B cell (primary cell): ENCODE measurements at regions not wholly inside any gene's neighbourhood (a gene's known extent, or its start where the extent isn't known, plus 50 kb on each side); places are given as distances from the start of the nearest gene placed in this dataset.

Source experiments
- ATAC-seq: fragments of 200-7000 bp; cut with Tn5 transposase; one replicate; pipeline ENCODE4 v1.10.0; 2021; ENCODE audit warnings: low read depth, mild to moderate bottlenecking, moderate number of reproducible peaks, moderate library complexity
- CTCF ChIA-PET: fragments of 350-600 bp; sonication (Branson Sonifier 250); formaldehyde crosslinking; loops from one replicate; lab custom pipeline; 2021; ENCODE audit warnings: antibody characterized with exemption, inconsistent platforms; lab: Charles Lee
- POLR2A ChIA-PET: fragments of 350-600 bp; sonication (Branson Sonifier 250); formaldehyde crosslinking; loops from one replicate; lab custom pipeline; 2021; ENCODE audit warnings: antibody characterized with exemption; lab: Charles Lee
- DNase-seq: peaks from one replicate; pipeline ENCODE4 v3.0.0; 2013
- H2AFZ ChIP-seq: 2 replicates; pipeline ENCODE4 v1.6.1; 2012; ENCODE audit warnings: mild to moderate bottlenecking, low read depth, low read length; ENCODE audit not compliant: insufficient read depth, poor library complexity, severe bottlenecking
- H3K27ac ChIP-seq, 2 donors: 1 replicate in 1 of 2; 2 replicates in 1 of 2; pipeline ENCODE4 v1.5.1; 2012 to 2013; ENCODE audit warnings: low read length in 2 of 2, mild to moderate bottlenecking in 2 of 2, moderate library complexity in 1 of 2
- H3K27me3 ChIP-seq, 4 experiments: fragments of 200-600 bp in 1 of 4; sonication (generic) in 1 of 4; replicated peaks in 1 of 4; 1 replicate in 2 of 4; 2 replicates in 2 of 4; pipeline versions ENCODE4 v1.6.1 to v1.7.0; 2013 to 2016; ENCODE audit warnings: low read length in 3 of 4, mild to moderate bottlenecking in 2 of 4, mixed read lengths in 1 of 4, moderate library complexity in 1 of 4; ENCODE audit not compliant: insufficient read depth in 4 of 4, control insufficient read depth in 3 of 4; ENCODE audit errors: control extremely low read depth in 1 of 4
- H3K36me3 ChIP-seq, 2 experiments: replicated peaks in 1 of 2; 1 replicate in 1 of 2; 2 replicates in 1 of 2; pipeline versions ENCODE4 v1.6.1 to v1.7.1; 2013; ENCODE audit warnings: low read length in 1 of 2; ENCODE audit not compliant: insufficient read depth in 2 of 2, control insufficient read depth in 1 of 2; ENCODE audit errors: control extremely low read depth in 1 of 2, extremely low read depth in 1 of 2
- H3K4me1 ChIP-seq, 2 donors: fragments of 200-600 bp in 1 of 2; sonication (generic) in 1 of 2; 1 replicate in 1 of 2; 2 replicates in 1 of 2; pipeline versions ENCODE4 v1.5.1 to v1.6.1; 2013 to 2017; ENCODE audit warnings: low read length in 2 of 2; ENCODE audit not compliant: control insufficient read depth in 2 of 2, insufficient read depth in 2 of 2
- H3K4me2 ChIP-seq: replicated peaks from 2 replicates; pipeline ENCODE3; 2012; ENCODE audit warnings: mild to moderate bottlenecking, low read depth, low read length; ENCODE audit not compliant: poor library complexity, severe bottlenecking
- H3K4me3 ChIP-seq, 5 experiments: fragments of 200-600 bp in 1 of 5; sonication (generic) in 1 of 5; 1 replicate in 3 of 5; 2 replicates in 2 of 5; pipeline versions ENCODE4 v1.5.1 to v1.7.0; 2011 to 2016; ENCODE audit warnings: low read length in 4 of 5, mild to moderate bottlenecking in 4 of 5, low read depth in 2 of 5, control low read depth in 1 of 5, moderate library complexity in 1 of 5; ENCODE audit not compliant: insufficient read depth in 1 of 5; ENCODE audit errors: control extremely low read depth in 1 of 5, extremely low read depth in 1 of 5
- H3K79me2 ChIP-seq: fragments of 200-600 bp; sonication (generic); one replicate; pipeline ENCODE4 v1.6.0; 2016; ENCODE audit warnings: low read length; ENCODE audit not compliant: control insufficient read depth, insufficient read depth
- H3K9ac ChIP-seq: fragments of 200-600 bp; sonication (generic); 2 replicates; pipeline ENCODE4 v1.6.1; 2017; ENCODE audit warnings: mild to moderate bottlenecking, low read length, moderate library complexity
- H3K9me3 ChIP-seq, 3 donors: one replicate each; pipeline versions ENCODE4 v1.6.1 to v1.7.1; 2013; ENCODE audit warnings: low read length in 2 of 3; ENCODE audit not compliant: control insufficient read depth in 2 of 3, insufficient read depth in 1 of 3; ENCODE audit errors: control extremely low read depth in 1 of 3
- H4K20me1 ChIP-seq: 2 replicates; pipeline ENCODE4 v1.6.0; 2012; ENCODE audit warnings: mild to moderate bottlenecking, low read length; ENCODE audit not compliant: insufficient read depth, control insufficient read depth, poor library complexity, severe bottlenecking
- H3K27ac Mint-ChIP-seq: one replicate; pipeline ENCODE4 v1.8.0; 2021; ENCODE audit warnings: mixed read lengths
- H3K27me3 Mint-ChIP-seq: one replicate; pipeline ENCODE4 v1.8.0; 2021; ENCODE audit warnings: mixed read lengths
- H3K4me1 Mint-ChIP-seq: one replicate; pipeline ENCODE4 v1.8.0; 2021; ENCODE audit warnings: mixed read lengths
- H3K4me3 Mint-ChIP-seq: one replicate; pipeline ENCODE4 v1.8.0; 2021; ENCODE audit warnings: mixed read lengths
- H3K9me3 Mint-ChIP-seq: one replicate; pipeline ENCODE4 v1.8.0; 2022; ENCODE audit warnings: mixed read lengths; ENCODE audit not compliant: insufficient read depth
- EZH2 ChIP-seq: IDR thresholded peaks from 2 replicates; pipeline ENCODE4 v1.6.1; 2012; ENCODE audit warnings: borderline replicate concordance, low read depth, mild to moderate bottlenecking, moderate library complexity, low read length; ENCODE audit not compliant: insufficient read depth, poor library complexity, severe bottlenecking
- WGBS: methylation state at CpG from one replicate; pipeline ENCODE4 v1.1.5; 2013; ENCODE audit warnings: missing lambda C conversion rate; ENCODE audit not compliant: insufficient coverage; 5-methylcytosine and 5-hydroxymethylcytosine counted together
- intact Hi-C: fragments of 100-400 bp; cut with micrococcal nuclease; formaldehyde crosslinking; loops from one replicate; pipeline ENCODE4 v1.10.0; 2022
- TF ChIP-seq, protein P1 (sequence below): fragments of 200-600 bp; IDR thresholded peaks from one replicate; pipeline ENCODE4 v1.8.0; 2022; ENCODE audit warnings: antibody characterized with exemption, mild to moderate bottlenecking

DNA sequence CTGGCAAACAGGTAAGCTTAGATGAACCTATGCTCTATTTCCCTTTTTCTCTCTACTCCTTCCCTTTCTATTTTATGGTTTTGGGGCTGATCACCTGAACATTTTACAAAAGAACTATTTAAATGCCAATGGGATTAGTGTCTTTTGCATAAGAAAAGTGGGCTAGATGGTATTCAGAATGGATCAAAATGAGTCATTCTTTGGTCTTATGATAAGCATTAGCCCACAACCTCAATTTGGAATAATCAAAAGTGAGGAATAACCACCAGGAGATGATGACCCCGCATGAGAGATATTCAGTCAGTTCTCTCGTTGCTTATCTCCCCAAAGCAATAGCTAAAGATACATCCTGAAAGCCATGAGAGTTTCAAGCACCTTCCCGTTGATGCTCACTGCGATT is 399.0 kb upstream of the CADM1 start:
- Mint-ChIP-seq H3K9me3 (no peaks in the 10 kb centered on the region), H3K4me1 (no peaks in the 10 kb centered on the region), H3K4me3 (no peak overlapping the region), H3K27ac (no peak overlapping the region), H3K27me3 (peaks cover 7% of the 10 kb centered on the region)
- TF ChIP-seq, protein P1, sequence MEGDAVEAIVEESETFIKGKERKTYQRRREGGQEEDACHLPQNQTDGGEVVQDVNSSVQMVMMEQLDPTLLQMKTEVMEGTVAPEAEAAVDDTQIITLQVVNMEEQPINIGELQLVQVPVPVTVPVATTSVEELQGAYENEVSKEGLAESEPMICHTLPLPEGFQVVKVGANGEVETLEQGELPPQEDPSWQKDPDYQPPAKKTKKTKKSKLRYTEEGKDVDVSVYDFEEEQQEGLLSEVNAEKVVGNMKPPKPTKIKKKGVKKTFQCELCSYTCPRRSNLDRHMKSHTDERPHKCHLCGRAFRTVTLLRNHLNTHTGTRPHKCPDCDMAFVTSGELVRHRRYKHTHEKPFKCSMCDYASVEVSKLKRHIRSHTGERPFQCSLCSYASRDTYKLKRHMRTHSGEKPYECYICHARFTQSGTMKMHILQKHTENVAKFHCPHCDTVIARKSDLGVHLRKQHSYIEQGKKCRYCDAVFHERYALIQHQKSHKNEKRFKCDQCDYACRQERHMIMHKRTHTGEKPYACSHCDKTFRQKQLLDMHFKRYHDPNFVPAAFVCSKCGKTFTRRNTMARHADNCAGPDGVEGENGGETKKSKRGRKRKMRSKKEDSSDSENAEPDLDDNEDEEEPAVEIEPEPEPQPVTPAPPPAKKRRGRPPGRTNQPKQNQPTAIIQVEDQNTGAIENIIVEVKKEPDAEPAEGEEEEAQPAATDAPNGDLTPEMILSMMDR, result no peak
- TF ChIP-seq EZH2, result no peak
- intact Hi-C loops, result no loop called here
- Histone ChIP-seq H3K4me3 (no peak overlapping the region), H3K9me3 (peaks cover 0 to 3% (median 0%) of the 10 kb centered on the region in 3 donors), H4K20me1 (no peaks in the 10 kb centered on the region), H3K27ac (no peak overlapping the region), H3K27me3 (no peaks in the 10 kb centered on the region), H3K79me2 (no peaks in the 10 kb centered on the region), H3K4me1 (no peaks in the 10 kb centered on the region), H3K9ac (no peak overlapping the region), H2AFZ (no peak overlapping the region), H3K36me3 (no peaks in the 10 kb centered on the region), H3K4me2 (no peak overlapping the region)
- no peak for ATAC-seq
- ChIA-PET CTCF (interaction anchor here (1.0 kb wide), 1 partner anchor 9 kb away, joined by 3 read pairs; no protein-coding TSS in a partner anchor), POLR2A (no interaction called here)
- DNase-seq, result no peak
- no CpG with 5 or more reads among the region's 4 CpGs for WGBS

DNA sequence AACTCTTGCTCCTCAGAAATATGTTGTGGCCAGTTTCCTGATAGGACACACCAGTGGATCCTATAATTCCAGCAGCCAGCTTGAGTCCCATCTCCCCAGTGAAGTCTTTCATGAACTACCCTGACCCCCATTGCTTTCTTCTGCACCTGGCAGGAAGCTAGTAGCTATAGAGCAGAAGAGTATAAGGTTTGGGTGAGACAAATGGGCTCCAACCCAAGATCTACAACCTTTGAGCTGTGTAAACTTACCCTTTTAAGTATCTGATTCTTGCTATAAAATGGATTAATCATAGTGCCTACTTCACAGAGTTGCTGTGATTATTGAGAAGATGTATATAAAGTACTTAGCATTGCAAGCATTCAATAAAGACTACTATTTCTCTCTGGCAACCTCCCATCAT is 396.9 kb upstream of the CADM1 start:
- Histone ChIP-seq H3K79me2 (no peaks in the 10 kb centered on the region), H3K4me3 (no peak overlapping the region), H4K20me1 (no peaks in the 10 kb centered on the region), H3K9me3 (peaks cover 0 to 3% (median 0%) of the 10 kb centered on the region in 3 donors), H3K9ac (no peak overlapping the region), H3K36me3 (no peaks in the 10 kb centered on the region), H3K4me2 (no peak overlapping the region), H3K27me3 (no peaks in the 10 kb centered on the region), H3K4me1 (no peaks in the 10 kb centered on the region), H2AFZ (no peak overlapping the region), H3K27ac (no peak overlapping the region)
- Mint-ChIP-seq H3K4me1 (no peaks in the 10 kb centered on the region), H3K4me3 (no peak overlapping the region), H3K27ac (no peak overlapping the region), H3K9me3 (no peaks in the 10 kb centered on the region), H3K27me3 (peaks cover 7% of the 10 kb centered on the region)
- POLR2A ChIA-PET, result no interaction called here
- CTCF ChIA-PET, result no interaction called here
- DNase-seq, result no peak
- no peak for ATAC-seq
- TF ChIP-seq EZH2, result no peak
- TF ChIP-seq, protein P1, result no peak
- intact Hi-C loops, result no loop called here
